ENCODE measurements at regions not wholly inside any gene's neighbourhood (a gene's known extent, or its start where the extent isn't known, plus 50 kb on each side); places are given as distances from the start of the nearest gene placed in this dataset.

DNA sequence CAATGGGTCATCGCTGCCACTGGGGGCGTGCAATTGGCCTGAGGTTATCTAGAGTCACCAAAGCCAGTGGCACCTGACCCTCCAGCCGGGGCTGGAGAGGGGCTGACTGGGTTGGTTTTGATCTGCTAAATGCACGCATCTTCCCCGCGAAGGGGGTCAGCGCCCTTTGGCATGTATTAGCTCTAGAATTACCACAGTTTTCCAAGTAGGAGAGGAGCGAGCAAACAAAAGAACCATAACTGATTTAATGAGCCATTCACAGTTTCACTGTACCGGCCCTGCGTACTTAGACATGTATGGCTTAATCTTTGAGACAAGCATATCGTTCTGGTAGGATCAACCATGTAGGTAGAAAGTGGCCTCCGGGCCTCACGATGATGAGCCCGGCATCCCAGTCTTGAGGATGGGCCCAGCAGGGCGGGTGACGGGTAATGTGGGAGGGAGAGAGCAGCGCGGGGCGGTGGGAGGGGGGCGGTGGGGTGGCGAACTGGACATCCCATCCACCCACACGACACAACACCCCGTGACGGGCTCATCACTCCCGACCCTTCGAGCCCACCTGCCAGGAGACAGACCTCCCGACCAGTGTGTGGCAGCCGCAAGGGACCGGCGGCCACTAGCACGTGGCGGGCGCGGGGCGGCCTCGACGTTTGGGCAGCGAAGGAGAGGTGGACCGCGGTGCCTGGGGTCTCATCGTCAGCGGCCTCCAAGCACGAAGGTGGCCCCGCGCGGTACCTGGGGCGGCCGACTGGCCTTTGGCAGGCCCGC lies 1957.5 kb upstream of the DEFB115 start:
- Histone ChIP-seq H3K4me1 (ENCODE audit: control insufficient read depth, insufficient read depth, low read length) (no peaks in the 10 kb centered on the region), H3K9me3 (ENCODE audit: control insufficient read depth, insufficient read depth, low read depth, low read length) (no peaks in the 10 kb centered on the region), H3K36me3 (ENCODE audit: control insufficient read depth in 2 of 2, insufficient read depth in 1 of 2, low read length in 2 of 2) (no peaks in the 10 kb centered on the region), H3K4me3 (ENCODE audit: low read depth, low read length) (no peak overlapping the region), H3K27ac (ENCODE audit: extremely low read depth, low read depth, low read length) (no peak overlapping the region)
- no peak for TF ChIP-seq ZNF549 (tag by site-specific recombination; IDR thresholded peaks at IDR 0.05)
- no peak for TF ChIP-seq ZBTB17 (tag by site-specific recombination; IDR thresholded peaks at IDR 0.05)
- no peak for TF ChIP-seq ZNF214 (tag by site-specific recombination; IDR thresholded peaks at IDR 0.05; ENCODE audit: borderline replicate concordance)
- TF ChIP-seq, protein P1, sequence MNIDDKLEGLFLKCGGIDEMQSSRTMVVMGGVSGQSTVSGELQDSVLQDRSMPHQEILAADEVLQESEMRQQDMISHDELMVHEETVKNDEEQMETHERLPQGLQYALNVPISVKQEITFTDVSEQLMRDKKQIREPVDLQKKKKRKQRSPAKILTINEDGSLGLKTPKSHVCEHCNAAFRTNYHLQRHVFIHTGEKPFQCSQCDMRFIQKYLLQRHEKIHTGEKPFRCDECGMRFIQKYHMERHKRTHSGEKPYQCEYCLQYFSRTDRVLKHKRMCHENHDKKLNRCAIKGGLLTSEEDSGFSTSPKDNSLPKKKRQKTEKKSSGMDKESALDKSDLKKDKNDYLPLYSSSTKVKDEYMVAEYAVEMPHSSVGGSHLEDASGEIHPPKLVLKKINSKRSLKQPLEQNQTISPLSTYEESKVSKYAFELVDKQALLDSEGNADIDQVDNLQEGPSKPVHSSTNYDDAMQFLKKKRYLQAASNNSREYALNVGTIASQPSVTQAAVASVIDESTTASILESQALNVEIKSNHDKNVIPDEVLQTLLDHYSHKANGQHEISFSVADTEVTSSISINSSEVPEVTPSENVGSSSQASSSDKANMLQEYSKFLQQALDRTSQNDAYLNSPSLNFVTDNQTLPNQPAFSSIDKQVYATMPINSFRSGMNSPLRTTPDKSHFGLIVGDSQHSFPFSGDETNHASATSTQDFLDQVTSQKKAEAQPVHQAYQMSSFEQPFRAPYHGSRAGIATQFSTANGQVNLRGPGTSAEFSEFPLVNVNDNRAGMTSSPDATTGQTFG (tag by site-specific recombination; IDR thresholded peaks at IDR 0.05; ENCODE audit: borderline replicate concordance) = no peak
- TF ChIP-seq, protein P2, sequence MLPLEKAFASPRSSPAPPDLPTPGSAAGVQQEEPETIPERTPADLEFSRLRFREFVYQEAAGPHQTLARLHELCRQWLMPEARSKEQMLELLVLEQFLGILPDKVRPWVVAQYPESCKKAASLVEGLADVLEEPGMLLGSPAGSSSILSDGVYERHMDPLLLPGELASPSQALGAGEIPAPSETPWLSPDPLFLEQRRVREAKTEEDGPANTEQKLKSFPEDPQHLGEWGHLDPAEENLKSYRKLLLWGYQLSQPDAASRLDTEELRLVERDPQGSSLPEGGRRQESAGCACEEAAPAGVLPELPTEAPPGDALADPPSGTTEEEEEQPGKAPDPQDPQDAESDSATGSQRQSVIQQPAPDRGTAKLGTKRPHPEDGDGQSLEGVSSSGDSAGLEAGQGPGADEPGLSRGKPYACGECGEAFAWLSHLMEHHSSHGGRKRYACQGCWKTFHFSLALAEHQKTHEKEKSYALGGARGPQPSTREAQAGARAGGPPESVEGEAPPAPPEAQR (tag by site-specific recombination; IDR thresholded peaks at IDR 0.05) = no peak
- TF ChIP-seq ZNF830 (tag by site-specific recombination; IDR thresholded peaks at IDR 0.05; ENCODE audit: low read depth) = no peak
- TF ChIP-seq SETDB1 (IDR thresholded peaks at IDR 0.05; ENCODE audit: insufficient read length, low read length) = no peak
- no peak for TF ChIP-seq ZNF138 (tag by site-specific recombination; IDR thresholded peaks at IDR 0.05; ENCODE audit: borderline replicate concordance)
- TF ChIP-seq ZNF23 (tag by site-specific recombination; IDR thresholded peaks at IDR 0.05; ENCODE audit: borderline replicate concordance) = no peak
- TF ChIP-seq ZSCAN23 (tag by site-specific recombination; IDR thresholded peaks at IDR 0.05) = no peak
- TF ChIP-seq, protein P3, sequence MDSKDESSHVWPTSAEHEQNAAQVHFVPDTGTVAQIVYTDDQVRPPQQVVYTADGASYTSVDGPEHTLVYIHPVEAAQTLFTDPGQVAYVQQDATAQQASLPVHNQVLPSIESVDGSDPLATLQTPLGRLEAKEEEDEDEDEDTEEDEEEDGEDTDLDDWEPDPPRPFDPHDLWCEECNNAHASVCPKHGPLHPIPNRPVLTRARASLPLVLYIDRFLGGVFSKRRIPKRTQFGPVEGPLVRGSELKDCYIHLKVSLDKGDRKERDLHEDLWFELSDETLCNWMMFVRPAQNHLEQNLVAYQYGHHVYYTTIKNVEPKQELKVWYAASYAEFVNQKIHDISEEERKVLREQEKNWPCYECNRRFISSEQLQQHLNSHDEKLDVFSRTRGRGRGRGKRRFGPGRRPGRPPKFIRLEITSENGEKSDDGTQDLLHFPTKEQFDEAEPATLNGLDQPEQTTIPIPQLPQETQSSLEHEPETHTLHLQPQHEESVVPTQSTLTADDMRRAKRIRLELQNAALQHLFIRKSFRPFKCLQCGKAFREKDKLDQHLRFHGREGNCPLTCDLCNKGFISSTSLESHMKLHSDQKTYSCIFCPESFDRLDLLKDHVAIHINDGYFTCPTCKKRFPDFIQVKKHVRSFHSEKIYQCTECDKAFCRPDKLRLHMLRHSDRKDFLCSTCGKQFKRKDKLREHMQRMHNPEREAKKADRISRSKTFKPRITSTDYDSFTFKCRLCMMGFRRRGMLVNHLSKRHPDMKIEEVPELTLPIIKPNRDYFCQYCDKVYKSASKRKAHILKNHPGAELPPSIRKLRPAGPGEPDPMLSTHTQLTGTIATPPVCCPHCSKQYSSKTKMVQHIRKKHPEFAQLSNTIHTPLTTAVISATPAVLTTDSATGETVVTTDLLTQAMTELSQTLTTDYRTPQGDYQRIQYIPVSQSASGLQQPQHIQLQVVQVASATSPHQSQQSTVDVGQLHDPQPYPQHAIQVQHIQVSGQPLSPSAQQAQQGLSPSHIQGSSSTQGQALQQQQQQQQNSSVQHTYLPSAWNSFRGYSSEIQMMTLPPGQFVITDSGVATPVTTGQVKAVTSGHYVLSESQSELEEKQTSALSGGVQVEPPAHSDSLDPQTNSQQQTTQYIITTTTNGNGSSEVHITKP (tag by site-specific recombination; IDR thresholded peaks at IDR 0.05) = no peak
- TF ChIP-seq, protein P4, sequence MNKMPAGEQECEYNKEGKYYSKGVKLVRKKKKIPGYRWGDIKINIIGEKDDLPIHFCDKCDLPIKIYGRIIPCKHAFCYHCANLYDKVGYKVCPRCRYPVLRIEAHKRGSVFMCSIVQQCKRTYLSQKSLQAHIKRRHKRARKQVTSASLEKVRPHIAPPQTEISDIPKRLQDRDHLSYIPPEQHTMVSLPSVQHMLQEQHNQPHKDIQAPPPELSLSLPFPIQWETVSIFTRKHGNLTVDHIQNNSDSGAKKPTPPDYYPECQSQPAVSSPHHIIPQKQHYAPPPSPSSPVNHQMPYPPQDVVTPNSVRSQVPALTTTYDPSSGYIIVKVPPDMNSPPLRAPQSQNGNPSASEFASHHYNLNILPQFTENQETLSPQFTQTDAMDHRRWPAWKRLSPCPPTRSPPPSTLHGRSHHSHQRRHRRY (tag by site-specific recombination; IDR thresholded peaks at IDR 0.05) = no peak
- TF ChIP-seq ZNF248 (tag by site-specific recombination; IDR thresholded peaks at IDR 0.05) = no peak
- POLR2A ChIA-PET = no interaction called here
- CTCF ChIA-PET = no interaction called here
